ENCODE measurements at regions not wholly inside any gene's neighbourhood (a gene's known extent, or its start where the extent isn't known, plus 50 kb on each side); places are given as distances from the start of the nearest gene placed in this dataset.

GRCh38 chr2:120966510-120967254 lies 231.0 kb downstream of the GLI2 start:
- no peak for DNase-seq (ENCODE audit: low read depth, low spot score)
- H3K4me3 ChIP-seq (ENCODE audit: low read depth, low read length) = no peak overlapping the region
- TF ChIP-seq CTCF (IDR thresholded peaks at IDR 0.05; ENCODE audit: low read depth, low read length) = no peak
- H3K27ac ChIP-seq (ENCODE audit: low read depth, low read length) = no peak overlapping the region
- H3K27me3 ChIP-seq (ENCODE audit: control insufficient read depth, insufficient read depth, low read length) = no peaks in the 10 kb centered on the region
- CTCF ChIA-PET = no interaction called here
- no peaks in the 10 kb centered on the region; the same call in 1 of the 2 replicates for H3K9me3 ChIP-seq (ENCODE audit: control insufficient read depth, insufficient read depth, low read length)
- POLR2A ChIA-PET = interaction anchor here (0.7 kb wide), 1 partner anchor 39 kb away, joined by 3 read pairs; no protein-coding TSS in a partner anchor

- Histone ChIP-seq H3K4me3 (ENCODE audit: low read depth, low read length) (no peak overlapping the region), H3K27me3 (ENCODE audit: control insufficient read depth, insufficient read depth, low read length) (no peaks in the 10 kb centered on the region), H3K27ac (ENCODE audit: low read depth, low read length) (no peak overlapping the region), H3K9me3 (ENCODE audit: control insufficient read depth, insufficient read depth, low read length) (no peaks in the 10 kb centered on the region; the same call in 1 of the 2 replicates)
- no peak for DNase-seq (ENCODE audit: low read depth, low spot score)
- ChIA-PET POLR2A (no interaction called here), CTCF (interaction anchor here (0.6 kb wide), 1 partner anchor 233 kb away, joined by 3 read pairs; no protein-coding TSS in a partner anchor)
- no peak for TF ChIP-seq CTCF (IDR thresholded peaks at IDR 0.05; ENCODE audit: low read depth, low read length)
Observed at GRCh38 chr2:120968307-120969015, 232.8 kb downstream of the GLI2 start.

GRCh38 chr2:120969613-120970355 lies 234.1 kb downstream of the GLI2 start:
- Histone ChIP-seq H3K27me3 (ENCODE audit: control insufficient read depth, insufficient read depth, low read length) (no peaks in the 10 kb centered on the region), H3K4me3 (ENCODE audit: low read depth, low read length) (no peak overlapping the region), H3K9me3 (ENCODE audit: control insufficient read depth, insufficient read depth, low read length) (no peaks in the 10 kb centered on the region; the same call in 1 of the 2 replicates), H3K27ac (ENCODE audit: low read depth, low read length) (no peak overlapping the region)
- TF ChIP-seq CTCF (IDR thresholded peaks at IDR 0.05; ENCODE audit: low read depth, low read length) = no peak
- CTCF ChIA-PET = no interaction called here
- DNase-seq (ENCODE audit: low read depth, low spot score) = no peak
- POLR2A ChIA-PET = no interaction called here

GRCh38 chr2:120971866-120972265 lies 236.2 kb downstream of the GLI2 start:
- Histone ChIP-seq H3K4me3 (ENCODE audit: low read depth, low read length) (no peak overlapping the region), H3K27ac (ENCODE audit: low read depth, low read length) (no peak overlapping the region), H3K9me3 (ENCODE audit: control insufficient read depth, insufficient read depth, low read length) (no peaks in the 10 kb centered on the region; the same call in 1 of the 2 replicates), H3K27me3 (ENCODE audit: control insufficient read depth, insufficient read depth, low read length) (no peaks in the 10 kb centered on the region)
- DNase-seq (ENCODE audit: low read depth, low spot score) = no peak
- ChIA-PET CTCF (no interaction called here), POLR2A (no interaction called here)
- TF ChIP-seq CTCF (IDR thresholded peaks at IDR 0.05; ENCODE audit: low read depth, low read length) = no peak

Data from AG04450 (cell line).